Parathyroid adenoma (tissue), 2 donors: ENCODE measurements at regions not wholly inside any gene's neighbourhood (a gene's known extent, or its start where the extent isn't known, plus 50 kb on each side); places are given as distances from the start of the nearest gene placed in this dataset.

Experiments used
- H2AFZ ChIP-seq: fragments of 300-600 bp; sonication (generic); one replicate; pipeline ENCODE4 v1.7.0; 2017; ENCODE audit warnings: antibody characterized with exemption, mild to moderate bottlenecking
- H3K27ac ChIP-seq: fragments of 300-600 bp; sonication (generic); one replicate; pipeline ENCODE4 v1.7.0; 2017
- H3K27me3 ChIP-seq: fragments of 300-600 bp; sonication (generic); one replicate; pipeline ENCODE4 v1.7.0; 2017; ENCODE audit warnings: low read length; ENCODE audit not compliant: control insufficient read depth, insufficient read depth
- H3K36me3 ChIP-seq: fragments of 300-600 bp; sonication (generic); one replicate; pipeline ENCODE4 v1.7.0; 2017; ENCODE audit warnings: low read length; ENCODE audit not compliant: control insufficient read depth, insufficient read depth
- H3K4me1 ChIP-seq: fragments of 300-600 bp; sonication (generic); one replicate; pipeline ENCODE4 v1.7.0; 2017; ENCODE audit warnings: control low read depth
- H3K4me2 ChIP-seq: fragments of 300-600 bp; sonication (generic); one replicate; pipeline ENCODE4 v1.7.0; 2017; ENCODE audit warnings: low read length
- H3K4me3 ChIP-seq: fragments of 300-600 bp; sonication (generic); one replicate; pipeline ENCODE4 v1.7.0; 2017; ENCODE audit warnings: low read depth, low read length
- H3K79me2 ChIP-seq: fragments of 300-600 bp; sonication (generic); one replicate; pipeline ENCODE4 v1.7.0; 2017; ENCODE audit warnings: control low read depth
- H3K9ac ChIP-seq: fragments of 300-600 bp; sonication (generic); one replicate; pipeline ENCODE4 v1.7.0; 2017; ENCODE audit warnings: mild to moderate bottlenecking
- H3K9me3 ChIP-seq: fragments of 300-600 bp; sonication (generic); one replicate; pipeline ENCODE4 v1.7.0; 2017; ENCODE audit warnings: low read length; ENCODE audit not compliant: control insufficient read depth
- TF ChIP-seq, protein P1 (sequence below): fragments of 300-600 bp; sonication (generic); IDR thresholded peaks from one replicate; pipeline ENCODE4 v1.7.0; 2017; ENCODE audit warnings: antibody characterized with exemption, mild to moderate bottlenecking
- donor health status: primary hyperparathyroidism.

DNA sequence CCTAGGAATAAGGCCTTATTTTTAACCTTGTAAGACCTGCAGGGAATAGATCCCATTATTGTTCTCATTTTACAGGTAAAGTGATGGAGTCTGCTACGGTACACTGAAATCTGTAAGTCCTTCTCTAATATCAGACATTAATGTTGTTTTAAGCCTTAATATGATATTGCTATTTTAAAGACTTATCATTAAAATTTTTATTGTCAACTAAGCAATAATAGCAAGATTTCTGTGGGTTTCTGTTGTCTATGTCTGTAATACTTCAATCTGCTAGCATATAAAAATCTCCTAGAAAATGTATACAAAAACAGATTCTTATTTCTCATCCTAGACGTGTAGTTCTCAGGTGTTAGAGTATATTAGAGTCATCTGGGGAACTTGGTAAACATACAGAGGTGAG, 317.5 kb upstream of the TENM4 start:
- H3K27me3 ChIP-seq: no peaks in the 10 kb centered on the region
- H3K4me3 ChIP-seq: no peak overlapping the region
- H3K9me3 ChIP-seq: no peaks in the 10 kb centered on the region
- no peaks in the 10 kb centered on the region for H3K36me3 ChIP-seq
- no peak overlapping the region for H3K4me2 ChIP-seq
- H3K9ac ChIP-seq: no peak overlapping the region
- no peak overlapping the region for H2AFZ ChIP-seq
- no peak overlapping the region for H3K27ac ChIP-seq
- no peaks in the 10 kb centered on the region for H3K4me1 ChIP-seq
- H3K79me2 ChIP-seq: no peaks in the 10 kb centered on the region
- TF ChIP-seq, protein P1, sequence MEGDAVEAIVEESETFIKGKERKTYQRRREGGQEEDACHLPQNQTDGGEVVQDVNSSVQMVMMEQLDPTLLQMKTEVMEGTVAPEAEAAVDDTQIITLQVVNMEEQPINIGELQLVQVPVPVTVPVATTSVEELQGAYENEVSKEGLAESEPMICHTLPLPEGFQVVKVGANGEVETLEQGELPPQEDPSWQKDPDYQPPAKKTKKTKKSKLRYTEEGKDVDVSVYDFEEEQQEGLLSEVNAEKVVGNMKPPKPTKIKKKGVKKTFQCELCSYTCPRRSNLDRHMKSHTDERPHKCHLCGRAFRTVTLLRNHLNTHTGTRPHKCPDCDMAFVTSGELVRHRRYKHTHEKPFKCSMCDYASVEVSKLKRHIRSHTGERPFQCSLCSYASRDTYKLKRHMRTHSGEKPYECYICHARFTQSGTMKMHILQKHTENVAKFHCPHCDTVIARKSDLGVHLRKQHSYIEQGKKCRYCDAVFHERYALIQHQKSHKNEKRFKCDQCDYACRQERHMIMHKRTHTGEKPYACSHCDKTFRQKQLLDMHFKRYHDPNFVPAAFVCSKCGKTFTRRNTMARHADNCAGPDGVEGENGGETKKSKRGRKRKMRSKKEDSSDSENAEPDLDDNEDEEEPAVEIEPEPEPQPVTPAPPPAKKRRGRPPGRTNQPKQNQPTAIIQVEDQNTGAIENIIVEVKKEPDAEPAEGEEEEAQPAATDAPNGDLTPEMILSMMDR: no peak

DNA sequence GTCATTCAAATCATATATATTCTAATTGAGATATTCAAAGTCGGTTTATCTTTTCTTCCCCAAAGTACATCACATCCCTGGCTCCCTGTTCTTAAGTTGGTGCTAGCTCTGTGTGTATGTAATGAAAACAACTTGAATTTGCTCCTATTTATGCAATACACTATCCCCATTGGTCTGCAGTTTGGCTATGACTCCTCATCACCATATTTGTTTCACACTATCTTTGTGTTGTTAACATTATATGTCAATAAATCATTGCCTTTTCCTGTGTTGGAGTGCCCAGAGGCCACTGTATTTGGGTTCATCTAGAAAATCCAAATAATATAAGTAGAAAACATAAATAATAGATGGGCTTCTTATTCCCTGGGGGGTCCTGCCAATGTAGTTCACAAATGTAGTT, 306.6 kb upstream of the TENM4 start:
- Histone ChIP-seq H3K27me3 (no peaks in the 10 kb centered on the region), H3K27ac (no peak overlapping the region), H3K4me3 (no peak overlapping the region), H3K4me2 (no peak overlapping the region), H3K9me3 (no peaks in the 10 kb centered on the region), H3K4me1 (no peaks in the 10 kb centered on the region), H3K36me3 (no peaks in the 10 kb centered on the region), H2AFZ (no peak overlapping the region), H3K79me2 (no peaks in the 10 kb centered on the region), H3K9ac (no peak overlapping the region)
- TF ChIP-seq, protein P1: no peak

DNA sequence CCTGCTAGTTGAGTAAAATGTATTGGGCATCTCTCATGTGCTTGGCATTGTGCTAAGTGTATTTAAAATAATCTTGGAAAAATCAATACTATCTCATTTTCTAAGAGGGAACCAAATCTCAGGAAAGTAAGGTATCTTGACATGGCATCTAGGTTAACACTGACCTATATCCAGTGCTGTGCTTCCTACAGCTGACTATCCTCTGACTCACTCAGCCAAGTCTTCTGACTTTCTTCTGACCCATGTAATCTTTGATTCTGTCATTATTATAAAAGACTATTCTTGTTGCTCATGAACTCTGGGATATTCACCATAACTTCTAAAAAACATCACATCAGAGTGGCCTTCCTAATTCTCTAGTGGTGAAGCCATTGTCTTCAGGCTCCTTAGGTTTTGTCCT, 304.1 kb upstream of the TENM4 start:
- Histone ChIP-seq H3K27ac (no peak overlapping the region), H3K4me2 (no peak overlapping the region), H2AFZ (no peak overlapping the region), H3K79me2 (no peaks in the 10 kb centered on the region), H3K9ac (no peak overlapping the region), H3K4me1 (no peaks in the 10 kb centered on the region), H3K9me3 (no peaks in the 10 kb centered on the region), H3K4me3 (no peak overlapping the region), H3K27me3 (no peaks in the 10 kb centered on the region), H3K36me3 (no peaks in the 10 kb centered on the region)
- TF ChIP-seq, protein P1: no peak

DNA sequence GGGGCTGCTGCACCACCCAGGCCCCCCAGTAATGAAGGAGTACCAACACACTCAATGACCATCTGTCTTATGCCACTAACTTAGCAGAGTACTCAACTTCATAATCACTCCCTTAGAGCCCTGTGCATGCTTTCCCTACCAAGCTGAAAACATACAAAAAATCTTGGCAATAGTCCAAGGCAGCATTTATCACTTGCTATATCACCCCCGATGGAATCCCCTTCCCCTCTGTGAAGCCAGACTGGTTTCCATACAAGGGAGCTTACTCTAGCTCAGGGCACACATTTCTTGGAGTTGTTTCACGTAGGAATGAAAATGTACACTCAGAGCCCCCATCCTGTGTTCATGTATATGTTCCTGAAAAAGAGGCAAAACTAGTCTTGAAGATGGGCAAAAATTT, 301.3 kb upstream of the TENM4 start:
- no peak overlapping the region for H3K9ac ChIP-seq
- TF ChIP-seq, protein P1: no peak
- H3K9me3 ChIP-seq: no peaks in the 10 kb centered on the region

DNA sequence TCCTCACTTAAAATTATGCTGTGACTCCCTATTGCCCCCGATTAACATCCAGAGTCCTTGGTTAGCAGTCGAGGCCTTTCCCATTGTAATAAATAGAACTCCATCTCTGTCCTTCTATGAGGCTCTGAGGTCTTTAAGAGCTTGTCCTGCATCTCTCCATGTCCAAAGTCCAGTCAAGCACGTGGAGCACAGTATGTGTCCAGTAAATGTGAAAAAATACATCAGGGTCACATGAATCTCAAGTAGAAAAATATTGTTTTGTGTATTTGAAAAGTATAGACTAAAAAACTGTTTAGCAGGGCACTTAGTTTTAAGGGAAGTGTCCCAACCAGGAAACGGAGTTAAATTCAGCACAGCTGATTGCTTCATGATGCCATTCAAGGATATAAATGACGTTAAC, 298.8 kb upstream of the TENM4 start:
- Histone ChIP-seq H3K36me3 (no peaks in the 10 kb centered on the region), H2AFZ (no peak overlapping the region), H3K4me2 (no peak overlapping the region), H3K9ac (no peak overlapping the region), H3K27me3 (no peaks in the 10 kb centered on the region), H3K4me1 (no peaks in the 10 kb centered on the region), H3K9me3 (no peaks in the 10 kb centered on the region), H3K79me2 (no peaks in the 10 kb centered on the region), H3K4me3 (no peak overlapping the region), H3K27ac (no peak overlapping the region)
- TF ChIP-seq, protein P1: no peak

More for the DNA sequence above, 301.3 kb upstream of the TENM4 start:
- no peak overlapping the region for H2AFZ ChIP-seq
- no peaks in the 10 kb centered on the region for H3K27me3 ChIP-seq
- H3K4me3 ChIP-seq: no peak overlapping the region
- no peaks in the 10 kb centered on the region for H3K79me2 ChIP-seq
- no peak overlapping the region for H3K27ac ChIP-seq
- H3K36me3 ChIP-seq: no peaks in the 10 kb centered on the region
- H3K4me1 ChIP-seq: no peaks in the 10 kb centered on the region
- H3K4me2 ChIP-seq: no peak overlapping the region
